HepG2 (cell line): ENCODE measurements at regions not wholly inside any gene's neighbourhood (a gene's known extent, or its start where the extent isn't known, plus 50 kb on each side); places are given as distances from the start of the nearest gene placed in this dataset.

Source experiments
- ATAC-seq: fragments of 200-7000 bp; cut with Tn5 transposase; 3 replicates; pipeline ENCODE4 v1.9.1; 2020; ENCODE audit warnings: mild to moderate bottlenecking, moderate library complexity
- BruUV-seq: library from RNA; stranded (reverse); fragments of 400-500 nt; replicated peaks from 2 replicates; lab custom pipeline; 2021; lab: Mats Ljungman, UMichigan
- CTCF ChIA-PET: fragments of 300-600 bp; formaldehyde crosslinking; extraction: SDS; loops from one replicate; lab custom pipeline; 2021; ENCODE audit warnings: low total read pairs, inconsistent platforms, low intra/inter-chr PET ratio; lab: Yijun Ruan, JAX
- POLR2A ChIA-PET: fragments of 350-600 bp; sonication (Branson Sonifier 250); formaldehyde crosslinking; loops from one replicate; lab custom pipeline; 2020; ENCODE audit warnings: antibody characterized with exemption, inconsistent platforms; lab: Yijun Ruan, JAX
- DNase-seq: peaks from one replicate; pipeline ENCODE4 v3.0.0-alpha.2; 2015; ENCODE audit warnings: low spot score
- FAIRE-seq: peaks from 3 replicates; lab custom pipeline; 2011; peaks lifted over from hg19 to GRCh38; lab: Jason Lieb, UNC
- H2AFZ ChIP-seq: one replicate; pipeline ENCODE4 v1.6.1; 2011; ENCODE audit warnings: low read length, inconsistent platforms
- H3K27ac ChIP-seq: fragments of 300-600 bp; 3 replicates; pipeline ENCODE4 v1.8.0; 2011; ENCODE audit warnings: mixed run types, mild to moderate bottlenecking, mixed read lengths, low read length, inconsistent platforms; ENCODE audit not compliant: insufficient read depth; ENCODE audit errors: extremely low read length
- H3K27me3 ChIP-seq, 2 experiments: fragments of 200-600 bp in 1 of 2; 2 replicates in 1 of 2; 3 replicates in 1 of 2; pipeline versions ENCODE4 v1.6.0 to v1.8.0; 2011; ENCODE audit warnings: low read length in 2 of 2, mild to moderate bottlenecking in 2 of 2, moderate library complexity in 2 of 2, inconsistent platforms in 1 of 2; ENCODE audit not compliant: insufficient read depth in 2 of 2, control insufficient read depth in 1 of 2
- H3K36me3 ChIP-seq, 2 experiments: fragments of 200-600 bp in 1 of 2; replicated peaks in 1 of 2; 2 replicates in 1 of 2; 3 replicates in 1 of 2; pipeline versions ENCODE4 v1.5.1 to v1.8.0; 2011; ENCODE audit warnings: low read length in 2 of 2, inconsistent platforms in 1 of 2; ENCODE audit not compliant: insufficient read depth in 2 of 2, control insufficient read depth in 1 of 2
- H3K4me1 ChIP-seq: 2 replicates; pipeline ENCODE4 v1.5.1; 2012; ENCODE audit warnings: low read length, inconsistent platforms; ENCODE audit not compliant: insufficient read depth
- H3K4me2 ChIP-seq: 2 replicates; pipeline ENCODE4 v1.6.0; 2011; ENCODE audit warnings: low read depth, low read length, inconsistent platforms
- H3K4me3 ChIP-seq, 3 experiments: fragments of 200-600 bp in 1 of 3; sonication (generic), shearing (Covaris generic) in 1 of 3; replicated peaks in 1 of 3; 2 replicates each; pipeline ENCODE4 v1.5.1; 2011 to 2016; ENCODE audit warnings: low read length in 3 of 3, inconsistent platforms in 2 of 3, low read depth in 2 of 3, mild to moderate bottlenecking in 2 of 3, control low read depth in 1 of 3, mixed read lengths in 1 of 3; ENCODE audit not compliant: insufficient read depth in 1 of 3
- H3K79me2 ChIP-seq: one replicate; pipeline ENCODE4 v1.6.1; 2011; ENCODE audit warnings: low read length, inconsistent platforms; ENCODE audit not compliant: insufficient read depth
- H3K9ac ChIP-seq: 2 replicates; pipeline ENCODE4 v1.6.0; 2011; ENCODE audit warnings: mild to moderate bottlenecking, low read depth, low read length, inconsistent platforms; ENCODE audit not compliant: insufficient read depth
- H3K9me3 ChIP-seq: 2 replicates; pipeline ENCODE4 v1.5.1; 2012; ENCODE audit warnings: mild to moderate bottlenecking, low read length
- H4K20me1 ChIP-seq: 2 replicates; pipeline ENCODE4 v1.6.0; 2011; ENCODE audit warnings: inconsistent platforms, mild to moderate bottlenecking, low read length, moderate library complexity; ENCODE audit not compliant: insufficient read depth
- AGO1 ChIP-seq: fragments of 200-400 bp; formaldehyde crosslinking; IDR thresholded peaks from 2 replicates; pipeline ENCODE4 v1.6.1; 2017; ENCODE audit warnings: mild to moderate bottlenecking, low read depth, low read length, moderate library complexity; ENCODE audit not compliant: poor library complexity, severe bottlenecking
- AHR ChIP-seq: IDR thresholded peaks from 2 replicates; pipeline ENCODE4 v1.6.1; 2018; ENCODE audit warnings: missing genetic modification reagents, missing compliant biosample characterization
- FOXO1 ChIP-seq: sonication (generic); formaldehyde crosslinking; IDR thresholded peaks from 2 replicates; pipeline ENCODE4 v1.4.0; 2020; ENCODE audit warnings: missing genetic modification reagents
- IRF9 ChIP-seq: sonication (generic); formaldehyde crosslinking; IDR thresholded peaks from 2 replicates; pipeline ENCODE4 v1.8.0; 2022; ENCODE audit warnings: missing genetic modification reagents, mild to moderate bottlenecking, borderline replicate concordance
- PHF20 ChIP-seq: sonication (generic); formaldehyde crosslinking; IDR thresholded peaks from 2 replicates; pipeline ENCODE4 v1.5.0; 2020; ENCODE audit warnings: mild to moderate bottlenecking, missing genetic modification reagents
- RAD51 ChIP-seq: fragments of 450-650 bp; IDR thresholded peaks from 2 replicates; pipeline ENCODE4 v1.6.1; 2016; ENCODE audit warnings: borderline replicate concordance
- THRA ChIP-seq: sonication (generic); formaldehyde crosslinking; IDR thresholded peaks from 2 replicates; pipeline ENCODE4 v1.4.0; 2020; ENCODE audit warnings: missing genetic modification reagents, borderline replicate concordance
- TOPORS ChIP-seq: sonication (generic); formaldehyde crosslinking; IDR thresholded peaks from 2 replicates; pipeline ENCODE4 v1.8.0; 2023; ENCODE audit warnings: mild to moderate bottlenecking, missing genetic modification reagents
- ZNF142 ChIP-seq: sonication (generic); formaldehyde crosslinking; IDR thresholded peaks from 2 replicates; pipeline ENCODE4 v1.4.0; 2020; ENCODE audit warnings: missing genetic modification reagents
- ZNF367 ChIP-seq: sonication (generic); formaldehyde crosslinking; IDR thresholded peaks from 2 replicates; pipeline ENCODE4 v1.4.0; 2020; ENCODE audit warnings: missing genetic modification reagents, borderline replicate concordance
- ZNF605 ChIP-seq: sonication (generic); formaldehyde crosslinking; IDR thresholded peaks from 2 replicates; pipeline ENCODE4 v1.8.0; 2022; ENCODE audit warnings: mild to moderate bottlenecking, missing genetic modification reagents
- ZNF883 ChIP-seq: sonication (generic); formaldehyde crosslinking; IDR thresholded peaks from 2 replicates; pipeline ENCODE4 v1.5.1; 2020; ENCODE audit warnings: mild to moderate bottlenecking, missing genetic modification reagents; ENCODE audit errors: not compliant biosample characterization
- WGBS: methylation state at CpG from one replicate; pipeline ENCODE4 v1.1.6; 2017; ENCODE audit warnings: low lambda C conversion rate; 5-methylcytosine and 5-hydroxymethylcytosine counted together
- in situ Hi-C: cut with HindIII; loops from 2 replicates; pipeline ENCODE4 v1.10.0; 2017; ENCODE audit warnings: low pct_unique_long_range_greater_than_20kb; ENCODE audit not compliant: extremely low pct_ligation_motif_present
- intact Hi-C: fragments of 100-400 bp; cut with micrococcal nuclease; formaldehyde crosslinking; loops from one replicate; pipeline ENCODE4 v1.10.0; 2022; ENCODE audit not compliant: unreplicated experiment

- H3K4me2 ChIP-seq: no peak overlapping the region
- no peak overlapping the region for H3K4me3 ChIP-seq
- H3K79me2 ChIP-seq: no peaks in the 10 kb centered on the region
- no peak for FAIRE-seq
- intact Hi-C loops: no loop called here
- in situ Hi-C loops: no loop called here
- no peak overlapping the region for H2AFZ ChIP-seq
- no peak overlapping the region for H3K9ac ChIP-seq
- H4K20me1 ChIP-seq: peaks cover 3% of the 10 kb centered on the region; the same call in 1 of the 2 replicates
- POLR2A ChIA-PET: no interaction called here
- TF ChIP-seq IRF9 (CRISPR knock-in tag) (no peak), PHF20 (no peak), ZNF883 (no peak), FOXO1 (CRISPR knock-in tag) (no peak), ZNF367 (CRISPR knock-in tag) (no peak), AHR (CRISPR knock-in tag) (no peak), TOPORS (CRISPR knock-in tag) (no peak), RAD51 (no peak)
- no peaks in the 10 kb centered on the region for H3K27me3 ChIP-seq
- no peak for DNase-seq
- ATAC-seq: no peak
- no TSS peak for BruUV-seq
- 94% methylated on average over 4 of the region's 4 CpGs for WGBS
- H3K36me3 ChIP-seq: no peaks in the 10 kb centered on the region
- H3K27ac ChIP-seq: no peak overlapping the region
- peaks cover 20% of the 10 kb centered on the region for H3K4me1 ChIP-seq
- H3K9me3 ChIP-seq: no peaks in the 10 kb centered on the region
- CTCF ChIA-PET: no interaction called here
These were observed 290.9 kb downstream of the KCNRG start for GRCh38 chr13:50306156-50306555.

- H2AFZ ChIP-seq: no peak overlapping the region
- H3K4me2 ChIP-seq: no peak overlapping the region
- FAIRE-seq (no peak), DNase-seq (no peak), ATAC-seq (no peak)
- H3K9ac ChIP-seq: no peak overlapping the region
- H3K9me3 ChIP-seq: no peaks in the 10 kb centered on the region
- CTCF ChIA-PET: no interaction called here
- BruUV-seq: no TSS peak
- no peaks in the 10 kb centered on the region for H3K36me3 ChIP-seq
- H3K4me3 ChIP-seq: no peak overlapping the region
- in situ Hi-C loops: no loop called here
- intact Hi-C loops: no loop called here
- H4K20me1 ChIP-seq: no peaks in the 10 kb centered on the region; the same call in 1 of the 2 replicates
- H3K27ac ChIP-seq: no peak overlapping the region
- peaks cover 5% of the 10 kb centered on the region for H3K79me2 ChIP-seq
- POLR2A ChIA-PET: no interaction called here
- WGBS: 96% methylated on average over 2 of the region's 2 CpGs
- no peaks in the 10 kb centered on the region for H3K27me3 ChIP-seq
- H3K4me1 ChIP-seq: peaks cover 26% of the 10 kb centered on the region
- TF ChIP-seq ZNF605 (CRISPR knock-in tag) (no peak), THRA (CRISPR knock-in tag) (no peak), AGO1 (no peak), ZNF142 (CRISPR knock-in tag) (no peak)
These were observed 294.1 kb downstream of the KCNRG start for GRCh38 chr13:50309318-50309717.
